Osteoblast (primary cell): ENCODE measurements at regions not wholly inside any gene's neighbourhood (a gene's known extent, or its start where the extent isn't known, plus 50 kb on each side); places are given as distances from the start of the nearest gene placed in this dataset.

Experiments
- DNase-seq: peaks from one replicate; pipeline ENCODE4 v3.0.0; 2011; ENCODE audit warnings: low spot score, mixed read lengths; ENCODE audit not compliant: insufficient read length; ENCODE audit errors: missing footprints
- H2AFZ ChIP-seq: 2 replicates; pipeline ENCODE4 v1.6.0; 2011; ENCODE audit warnings: mild to moderate bottlenecking, low read length
- H3K27ac ChIP-seq: 2 replicates; pipeline ENCODE4 v1.5.1; 2011; ENCODE audit warnings: mild to moderate bottlenecking, low read depth, low read length, moderate library complexity
- H3K27me3 ChIP-seq: 2 replicates; pipeline ENCODE4 v1.6.0; 2012; ENCODE audit warnings: mild to moderate bottlenecking, control low read depth, inconsistent platforms, low read length, moderate library complexity; ENCODE audit not compliant: insufficient read depth
- H3K36me3 ChIP-seq: 2 replicates; pipeline ENCODE4 v1.5.1; 2011; ENCODE audit warnings: mild to moderate bottlenecking, low read length, control low read depth, moderate library complexity; ENCODE audit not compliant: insufficient read depth
- H3K4me1 ChIP-seq: 2 replicates; pipeline ENCODE4 v1.5.1; 2011; ENCODE audit warnings: mild to moderate bottlenecking, low read length, control low read depth, moderate library complexity; ENCODE audit not compliant: insufficient read depth
- H3K4me2 ChIP-seq: 2 replicates; pipeline ENCODE4 v1.6.0; 2011; ENCODE audit warnings: mild to moderate bottlenecking, low read length; ENCODE audit not compliant: insufficient read depth
- H3K4me3 ChIP-seq: fragments of 200-600 bp; sonication (generic); 3 replicates; pipeline ENCODE4 v1.5.1; 2012; ENCODE audit warnings: mild to moderate bottlenecking, low read length, inconsistent platforms; ENCODE audit not compliant: insufficient read depth
- H3K79me2 ChIP-seq: 2 replicates; pipeline ENCODE4 v1.6.0; 2012; ENCODE audit warnings: mild to moderate bottlenecking, low read length, control low read depth, inconsistent platforms; ENCODE audit not compliant: insufficient read depth
- H3K9me3 ChIP-seq: 2 replicates; pipeline ENCODE4 v1.5.1; 2011; ENCODE audit warnings: low read depth, low read length, control low read depth
- H4K20me1 ChIP-seq: 2 replicates; pipeline ENCODE4 v1.6.0; 2012; ENCODE audit warnings: mild to moderate bottlenecking, low read length, control low read depth; ENCODE audit not compliant: insufficient read depth
- CTCF ChIP-seq: IDR thresholded peaks from 2 replicates; pipeline ENCODE4 v1.5.1; 2011; ENCODE audit warnings: mild to moderate bottlenecking, low read depth, low read length, moderate library complexity; ENCODE audit errors: extremely low read depth

DNA sequence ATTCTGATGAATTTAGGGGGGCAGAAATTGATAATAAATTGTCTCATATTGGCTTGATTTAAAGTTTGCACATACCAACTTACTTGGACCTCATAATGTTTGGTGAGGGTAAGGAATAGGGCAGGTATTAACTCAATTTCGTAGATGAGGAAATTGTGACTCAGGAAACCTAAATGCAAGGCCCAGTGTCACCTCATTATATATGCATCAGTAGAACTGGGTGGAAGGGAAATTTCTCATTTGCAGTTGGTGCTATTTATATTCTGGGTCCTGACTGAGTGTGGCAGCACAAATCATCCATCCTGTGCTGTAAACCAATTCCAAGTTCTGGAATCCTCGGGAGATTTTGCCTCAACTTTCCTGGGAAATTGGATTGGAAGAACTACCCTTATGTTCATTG is 103.0 kb downstream of the SPATA31D1 start:
- H3K79me2 ChIP-seq = no peaks in the 10 kb centered on the region
- no peak for DNase-seq
- no peak overlapping the region for H3K4me2 ChIP-seq

DNA sequence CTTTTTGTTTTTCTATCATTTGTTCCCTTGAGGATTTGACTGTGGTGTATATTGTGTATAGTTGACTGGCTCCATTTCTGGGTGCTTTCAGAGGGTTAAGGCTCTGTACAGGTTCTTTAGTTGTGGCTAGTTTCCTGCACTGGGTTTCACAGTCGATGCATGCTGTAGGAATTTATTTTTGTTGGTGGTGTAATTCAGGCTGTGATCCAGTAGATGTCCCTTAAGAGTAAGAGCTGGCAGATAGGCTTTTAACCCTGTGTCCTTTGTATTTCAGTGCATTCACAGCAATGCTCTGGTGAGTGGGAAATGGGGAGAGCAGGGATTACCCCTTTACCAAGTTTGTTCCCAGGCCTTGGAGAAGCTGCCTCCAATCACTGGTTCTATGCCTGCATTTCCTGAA is 112.9 kb downstream of the SPATA31D1 start:
- H3K9me3 ChIP-seq = no peaks in the 10 kb centered on the region
- no peak for DNase-seq
- H3K79me2 ChIP-seq = no peaks in the 10 kb centered on the region
- H2AFZ ChIP-seq = no peak overlapping the region
- H3K27me3 ChIP-seq = no peaks in the 10 kb centered on the region
- no peak overlapping the region for H3K27ac ChIP-seq
- H3K36me3 ChIP-seq = no peaks in the 10 kb centered on the region
- TF ChIP-seq CTCF = peak; percentile 12
- no peaks in the 10 kb centered on the region for H3K4me1 ChIP-seq
- H3K4me2 ChIP-seq = no peak overlapping the region
- no peak overlapping the region for H3K4me3 ChIP-seq
- H4K20me1 ChIP-seq = no peaks in the 10 kb centered on the region

More for the DNA sequence above, 103.0 kb downstream of the SPATA31D1 start:
- no peaks in the 10 kb centered on the region for H3K9me3 ChIP-seq
- H3K27me3 ChIP-seq = peaks cover 8% of the 10 kb centered on the region
- H2AFZ ChIP-seq = no peak overlapping the region
- H3K36me3 ChIP-seq = no peaks in the 10 kb centered on the region
- H4K20me1 ChIP-seq = no peaks in the 10 kb centered on the region
- H3K4me3 ChIP-seq = no peak overlapping the region
- H3K4me1 ChIP-seq = no peaks in the 10 kb centered on the region
- TF ChIP-seq CTCF = no peak
- H3K27ac ChIP-seq = no peak overlapping the region

DNA sequence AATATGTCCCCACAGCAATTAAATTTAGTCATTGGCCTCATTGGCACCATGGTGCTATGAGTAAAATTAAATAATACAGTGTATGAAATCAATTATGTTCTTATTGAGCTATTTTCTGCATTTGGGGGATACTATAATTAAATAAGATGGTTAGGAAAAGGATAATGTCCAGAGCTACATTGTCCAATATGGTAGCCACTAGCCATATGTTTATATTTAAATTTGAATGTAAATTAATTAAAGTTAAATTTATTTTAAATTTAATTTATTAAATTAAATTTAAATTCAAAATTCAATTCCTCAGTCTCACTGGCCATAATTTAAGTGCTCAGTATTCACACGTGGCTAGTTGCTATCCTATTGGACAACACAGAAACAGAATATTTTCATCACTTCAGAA is 115.7 kb downstream of the SPATA31D1 start:
- H3K4me1 ChIP-seq = no peaks in the 10 kb centered on the region
- DNase-seq = no peak

DNA sequence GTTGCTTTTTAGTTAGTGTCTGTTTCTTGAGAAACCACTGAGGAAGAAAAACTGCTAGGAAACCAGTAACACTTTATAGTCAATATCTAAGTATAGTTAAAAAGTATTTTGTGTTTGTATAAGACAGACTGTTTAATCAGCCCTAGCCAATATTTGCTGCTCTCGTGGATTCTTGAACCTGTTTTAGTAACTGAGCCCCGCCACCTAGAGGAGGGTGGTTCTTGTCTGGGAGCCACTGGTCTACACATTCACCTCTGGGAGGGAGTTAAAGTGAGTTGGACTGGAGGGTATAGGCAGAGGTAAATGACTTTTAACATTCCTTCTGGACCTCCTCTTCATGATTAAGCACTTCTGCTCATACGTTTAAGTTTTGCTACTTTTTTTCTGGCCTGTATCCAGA is 117.2 kb downstream of the SPATA31D1 start:
- Histone ChIP-seq H3K4me2 (no peak overlapping the region), H4K20me1 (no peaks in the 10 kb centered on the region), H2AFZ (no peak overlapping the region), H3K79me2 (no peaks in the 10 kb centered on the region), H3K4me3 (no peak overlapping the region), H3K27me3 (no peaks in the 10 kb centered on the region), H3K36me3 (no peaks in the 10 kb centered on the region), H3K4me1 (no peaks in the 10 kb centered on the region), H3K9me3 (no peaks in the 10 kb centered on the region), H3K27ac (no peak overlapping the region)
- no peak for TF ChIP-seq CTCF
- no peak for DNase-seq

More for the DNA sequence above, 115.7 kb downstream of the SPATA31D1 start:
- H4K20me1 ChIP-seq = no peaks in the 10 kb centered on the region
- H3K4me2 ChIP-seq = no peak overlapping the region
- H2AFZ ChIP-seq = no peak overlapping the region
- no peak for TF ChIP-seq CTCF
- no peaks in the 10 kb centered on the region for H3K9me3 ChIP-seq
- H3K27ac ChIP-seq = no peak overlapping the region
- no peak overlapping the region for H3K4me3 ChIP-seq
- no peaks in the 10 kb centered on the region for H3K79me2 ChIP-seq
- no peaks in the 10 kb centered on the region for H3K27me3 ChIP-seq
- H3K36me3 ChIP-seq = no peaks in the 10 kb centered on the region
